Lower leg skin (tissue), 3 donors: ENCODE measurements at regions not wholly inside any gene's neighbourhood (a gene's known extent, or its start where the extent isn't known, plus 50 kb on each side); places are given as distances from the start of the nearest gene placed in this dataset.

Source experiments
- CTCF ChIP-seq, 3 donors: fragments of 450-650 bp; IDR thresholded peaks; one replicate each; pipeline ENCODE4 v1.5.1; 2016; ENCODE audit warnings: antibody characterized with exemption in 3 of 3, mild to moderate bottlenecking in 3 of 3, moderate library complexity in 2 of 3
- POLR2A ChIP-seq, 2 donors: fragments of 450-650 bp; IDR thresholded peaks; one replicate each; pipeline ENCODE4 v1.6.1; 2016 to 2017; ENCODE audit warnings: antibody characterized with exemption in 2 of 2, mild to moderate bottlenecking in 1 of 2, moderate library complexity in 1 of 2

DNA sequence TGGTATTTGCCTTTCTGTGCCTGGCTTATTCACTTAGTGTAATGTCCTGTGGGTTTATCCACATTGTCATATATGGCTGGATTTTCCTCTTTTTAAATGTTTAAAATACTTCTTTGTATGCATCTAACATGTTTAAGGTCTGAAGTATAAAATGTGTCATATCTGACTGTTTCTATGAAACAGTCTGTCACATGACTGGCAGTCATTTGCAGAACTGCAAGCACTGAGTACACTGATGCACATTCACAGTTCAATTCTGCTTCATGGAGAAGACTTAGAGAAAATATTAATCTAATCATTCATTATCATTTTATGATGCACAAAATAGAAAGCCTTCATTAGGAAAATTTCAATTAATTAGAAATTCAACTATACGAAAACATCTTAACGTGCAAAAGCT lies 119.7 kb upstream of the PRSS58 start:
- TF ChIP-seq CTCF (IDR thresholded peaks at IDR 0.05) (no peak), POLR2A (IDR thresholded peaks at IDR 0.05) (no peak)
